ENCODE measurements at regions not wholly inside any gene's neighbourhood (a gene's known extent, or its start where the extent isn't known, plus 50 kb on each side); places are given as distances from the start of the nearest gene placed in this dataset.

GRCh38 chr22:48262596-48263430 lies 1500.4 kb downstream of the TBC1D22A start:
- H3K4me2 ChIP-seq (ENCODE audit: unreplicated experiment) = no peak overlapping the region
- no peak overlapping the region for H3K9ac ChIP-seq
- no peak for DNase-seq
- H3F3A ChIP-seq (ENCODE audit: insufficient read depth) = no peaks in the 10 kb centered on the region
- no peaks in the 10 kb centered on the region for H3K9me2 ChIP-seq (ENCODE audit: insufficient read depth)
- no peak overlapping the region for H3K4me3 ChIP-seq
- H2AFZ ChIP-seq = no peak overlapping the region
- WGBS, 2 experiments (ENCODE audit: low coverage in 1 of 2, low lambda C conversion rate in 2 of 2, missing lambda C conversion rate in 2 of 2) = 53 to 55% methylated on average over 10 of the region's 10 CpGs
- no peaks in the 10 kb centered on the region for H3K36me3 ChIP-seq (ENCODE audit: low read depth)
- no peaks in the 10 kb centered on the region for H3K4me1 ChIP-seq (ENCODE audit: insufficient read depth)
- TF ChIP-seq EZH2 (IDR thresholded peaks at IDR 0.05; ENCODE audit: insufficient read depth, poor library complexity, severe bottlenecking) (no peak), EZH2phosphoT487 (IDR thresholded peaks at IDR 0.05; ENCODE audit: insufficient read depth, low read depth) (no peak)
- in situ Hi-C loops (cut with MboI) = no loop called here
- no peaks in the 10 kb centered on the region for H3K79me2 ChIP-seq (ENCODE audit: insufficient read depth)
- H4K20me1 ChIP-seq (ENCODE audit: insufficient read depth) = no peaks in the 10 kb centered on the region
- no peaks in the 10 kb centered on the region for H3K9me3 ChIP-seq (ENCODE audit: low read depth)
- H3K27ac ChIP-seq = no peak overlapping the region
- no peaks in the 10 kb centered on the region for H3K27me3 ChIP-seq (replicated peaks; ENCODE audit: insufficient read depth)

DNA sequence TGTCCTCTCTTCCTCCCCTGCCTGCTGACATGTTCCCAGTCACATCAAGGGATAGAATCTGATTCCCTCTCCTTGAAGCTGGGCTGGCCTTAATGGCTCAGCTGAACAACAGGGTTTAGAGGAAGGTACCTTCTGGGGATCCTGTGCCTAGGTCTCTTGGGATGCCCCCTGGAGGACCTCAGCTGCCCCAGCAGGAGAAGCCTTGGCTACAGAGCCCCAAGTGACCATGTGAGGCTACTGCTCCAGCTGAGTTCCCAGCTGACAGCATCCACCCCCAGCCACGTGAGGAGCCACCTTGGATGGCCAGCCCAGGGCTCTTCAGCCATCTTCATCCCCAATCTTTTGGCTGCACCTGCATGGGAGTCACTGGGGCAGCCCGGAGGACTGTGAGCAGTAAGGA lies 1499.3 kb downstream of the TBC1D22A start:
- H3K9me3 ChIP-seq (ENCODE audit: low read depth) = no peaks in the 10 kb centered on the region
- no peak overlapping the region for H3K4me3 ChIP-seq

GRCh38 chr22:48261048-48261621 lies 1498.7 kb downstream of the TBC1D22A start:
- DNase-seq = no peak
- H3K36me3 ChIP-seq (ENCODE audit: low read depth) = no peaks in the 10 kb centered on the region
- in situ Hi-C loops (cut with MboI) = no loop called here
- H3K9ac ChIP-seq = no peak overlapping the region
- no peak for TF ChIP-seq EZH2phosphoT487 (IDR thresholded peaks at IDR 0.05; ENCODE audit: insufficient read depth, low read depth)
- TF ChIP-seq EZH2 (IDR thresholded peaks at IDR 0.05; ENCODE audit: insufficient read depth, poor library complexity, severe bottlenecking) = no peak
- H3K27ac ChIP-seq = no peak overlapping the region
- no peaks in the 10 kb centered on the region for H3K79me2 ChIP-seq (ENCODE audit: insufficient read depth)
- no peaks in the 10 kb centered on the region for H3K27me3 ChIP-seq (replicated peaks; ENCODE audit: insufficient read depth)
- no peak overlapping the region for H2AFZ ChIP-seq
- H3K4me1 ChIP-seq (ENCODE audit: insufficient read depth) = no peaks in the 10 kb centered on the region
- no peak overlapping the region for H3K4me3 ChIP-seq
- H3K9me3 ChIP-seq (ENCODE audit: low read depth) = no peaks in the 10 kb centered on the region
- WGBS, 2 experiments (ENCODE audit: low coverage in 1 of 2, low lambda C conversion rate in 2 of 2, missing lambda C conversion rate in 2 of 2) = 68 to 72% methylated on average over 11 to 12 of the region's 12 CpGs
- H3K4me2 ChIP-seq (ENCODE audit: unreplicated experiment) = no peak overlapping the region
- H3K9me2 ChIP-seq (ENCODE audit: insufficient read depth) = no peaks in the 10 kb centered on the region
- no peaks in the 10 kb centered on the region for H3F3A ChIP-seq (ENCODE audit: insufficient read depth)
- H4K20me1 ChIP-seq (ENCODE audit: insufficient read depth) = no peaks in the 10 kb centered on the region

More for the DNA sequence above, 1499.3 kb downstream of the TBC1D22A start:
- Histone ChIP-seq H3K4me2 (ENCODE audit: unreplicated experiment) (no peak overlapping the region), H3K27ac (no peak overlapping the region), H3K79me2 (ENCODE audit: insufficient read depth) (no peaks in the 10 kb centered on the region), H2AFZ (no peak overlapping the region), H3K27me3 (replicated peaks; ENCODE audit: insufficient read depth) (no peaks in the 10 kb centered on the region), H3F3A (ENCODE audit: insufficient read depth) (no peaks in the 10 kb centered on the region), H3K9me2 (ENCODE audit: insufficient read depth) (no peaks in the 10 kb centered on the region), H3K9ac (no peak overlapping the region), H4K20me1 (ENCODE audit: insufficient read depth) (no peaks in the 10 kb centered on the region), H3K4me1 (ENCODE audit: insufficient read depth) (no peaks in the 10 kb centered on the region), H3K36me3 (ENCODE audit: low read depth) (no peaks in the 10 kb centered on the region)
- no peak for TF ChIP-seq EZH2phosphoT487 (IDR thresholded peaks at IDR 0.05; ENCODE audit: insufficient read depth, low read depth)
- TF ChIP-seq EZH2 (IDR thresholded peaks at IDR 0.05; ENCODE audit: insufficient read depth, poor library complexity, severe bottlenecking) = no peak
- in situ Hi-C loops (cut with MboI) = no loop called here
- 21 to 31% methylated on average over 2 of the region's 2 CpGs for whole genome bisulfite sequencing, 2 experiments (ENCODE audit: low coverage in 1 of 2, low lambda C conversion rate in 2 of 2, missing lambda C conversion rate in 2 of 2)
- DNase-seq = no peak

GRCh38 chr22:48259991-48260670 lies 1497.7 kb downstream of the TBC1D22A start:
- H3K9me3 ChIP-seq (ENCODE audit: low read depth) = no peaks in the 10 kb centered on the region
- WGBS, 2 experiments (ENCODE audit: low coverage in 1 of 2, low lambda C conversion rate in 2 of 2, missing lambda C conversion rate in 2 of 2) = 53 to 62% methylated on average over 8 of the region's 8 CpGs
- no peak overlapping the region for H3K4me3 ChIP-seq
- no peaks in the 10 kb centered on the region for H3K4me1 ChIP-seq (ENCODE audit: insufficient read depth)
- H3K4me2 ChIP-seq (ENCODE audit: unreplicated experiment) = no peak overlapping the region
- in situ Hi-C loops (cut with MboI) = no loop called here
- no peaks in the 10 kb centered on the region for H4K20me1 ChIP-seq (ENCODE audit: insufficient read depth)
- H3K9me2 ChIP-seq (ENCODE audit: insufficient read depth) = no peaks in the 10 kb centered on the region
- no peak overlapping the region for H2AFZ ChIP-seq
- H3K9ac ChIP-seq = no peak overlapping the region
- no peaks in the 10 kb centered on the region for H3F3A ChIP-seq (ENCODE audit: insufficient read depth)
- H3K79me2 ChIP-seq (ENCODE audit: insufficient read depth) = no peaks in the 10 kb centered on the region
- DNase-seq = no peak
- no peaks in the 10 kb centered on the region for H3K27me3 ChIP-seq (replicated peaks; ENCODE audit: insufficient read depth)
- H3K36me3 ChIP-seq (ENCODE audit: low read depth) = no peaks in the 10 kb centered on the region
- TF ChIP-seq EZH2 (IDR thresholded peaks at IDR 0.05; ENCODE audit: insufficient read depth, poor library complexity, severe bottlenecking) = no peak
- no peak for TF ChIP-seq EZH2phosphoT487 (IDR thresholded peaks at IDR 0.05; ENCODE audit: insufficient read depth, low read depth)
- H3K27ac ChIP-seq = no peak overlapping the region
